Astrocyte (in vitro differentiated cells and primary cell): ENCODE measurements at regions not wholly inside any gene's neighbourhood (a gene's known extent, or its start where the extent isn't known, plus 50 kb on each side); places are given as distances from the start of the nearest gene placed in this dataset.
"Not testable (repeated sequence)": the region's sequence is repeated elsewhere in the genome, so short reads cannot be mapped to it uniquely, and the experiment has no call there.

Source experiments
- CTCF ChIP-seq: IDR thresholded peaks from 2 replicates; pipeline ENCODE4 v1.5.1; 2011; ENCODE audit warnings: low read depth, mild to moderate bottlenecking, inconsistent platforms, low read length, moderate library complexity; ENCODE audit not compliant: insufficient read depth
- EZH2 ChIP-seq: IDR thresholded peaks from 2 replicates; pipeline ENCODE4 v1.6.1; 2012; ENCODE audit warnings: mild to moderate bottlenecking, low read length, inconsistent platforms; ENCODE audit not compliant: insufficient read depth

GRCh38 chr19:20296314-20296713 lies 129.3 kb downstream of the ZNF486 start:
- not testable (repeated sequence) for TF ChIP-seq CTCF, EZH2
